Panc1 (cell line): ENCODE measurements at regions not wholly inside any gene's neighbourhood (a gene's known extent, or its start where the extent isn't known, plus 50 kb on each side); places are given as distances from the start of the nearest gene placed in this dataset.

Experiments used
- ATAC-seq: fragments of 200-7000 bp; cut with Tn5 transposase; 2 replicates; pipeline ENCODE4 v1.9.1; 2020; ENCODE audit warnings: mild to moderate bottlenecking, moderate library complexity
- BruUV-seq: library from RNA; stranded (reverse); fragments of 400-500 nt; replicated peaks from 2 replicates; lab custom pipeline; 2021; lab: Mats Ljungman, UMichigan
- CTCF ChIA-PET: fragments of 300-600 bp; sonication (Branson Sonifier 250); formaldehyde crosslinking; loops from one replicate; lab custom pipeline; 2022; ENCODE audit warnings: antibody characterized with exemption; lab: Charles Lee
- POLR2A ChIA-PET: fragments of 300-600 bp; sonication (Branson Sonifier 250); formaldehyde crosslinking; loops from one replicate; lab custom pipeline; 2022; ENCODE audit warnings: antibody characterized with exemption; lab: Charles Lee
- DNase-seq: peaks from one replicate; pipeline ENCODE4 v3.0.0-alpha.2; 2010; ENCODE audit warnings: low read depth, low spot score
- H3K27ac ChIP-seq: 2 replicates; pipeline ENCODE4 v1.5.1; 2011; ENCODE audit warnings: mild to moderate bottlenecking, low read length, inconsistent platforms
- H3K27me3 ChIP-seq: fragments of 200-500 bp; sonication (Bioruptor generic); 2 replicates; pipeline ENCODE4 v1.6.0; 2014; ENCODE audit warnings: low read length, inconsistent platforms; ENCODE audit not compliant: control insufficient read depth, insufficient read depth
- H3K36me3 ChIP-seq: fragments of 200-500 bp; sonication (Bioruptor generic); 2 replicates; pipeline ENCODE4 v1.5.1; 2014; ENCODE audit warnings: inconsistent platforms, mild to moderate bottlenecking, low read length, moderate library complexity; ENCODE audit not compliant: control insufficient read depth, insufficient read depth
- H3K4me1 ChIP-seq: 2 replicates; pipeline ENCODE4 v1.5.1; 2011; ENCODE audit warnings: inconsistent platforms, mild to moderate bottlenecking, low read length, moderate library complexity; ENCODE audit not compliant: control insufficient read depth, insufficient read depth
- H3K4me3 ChIP-seq, 2 experiments: 2 replicates each; pipeline ENCODE4 v1.5.1; 2011 to 2012; ENCODE audit warnings: low read depth in 2 of 2, low read length in 2 of 2, mild to moderate bottlenecking in 2 of 2, inconsistent platforms in 1 of 2, moderate library complexity in 1 of 2
- H3K9me3 ChIP-seq: fragments of 200-500 bp; sonication (Bioruptor generic); 2 replicates; pipeline ENCODE4 v1.5.1; 2014; ENCODE audit warnings: low read depth, mild to moderate bottlenecking, inconsistent platforms, low read length, moderate library complexity; ENCODE audit not compliant: control insufficient read depth, insufficient read depth
- POLR2AphosphoS5 ChIP-seq: IDR thresholded peaks from 2 replicates; pipeline ENCODE4 v1.6.1; 2012; ENCODE audit warnings: mild to moderate bottlenecking, low read depth, low read length, moderate library complexity
- SIN3A ChIP-seq: IDR thresholded peaks from 2 replicates; pipeline ENCODE4 v1.6.1; 2012; ENCODE audit warnings: low read depth, mild to moderate bottlenecking, low read length, moderate library complexity, borderline replicate concordance; ENCODE audit not compliant: insufficient read depth
- TCF7L2 ChIP-seq: IDR thresholded peaks from 2 replicates; pipeline ENCODE4 v1.6.1; 2011; ENCODE audit warnings: mild to moderate bottlenecking, low read depth, low read length, inconsistent platforms
- in situ Hi-C: cut with HindIII; loops from 2 replicates; pipeline ENCODE4 v1.10.0; 2016; ENCODE audit warnings: low sequenced_read_pairs, low pct_unique_long_range_greater_than_20kb
- intact Hi-C: fragments of 100-400 bp; cut with micrococcal nuclease; formaldehyde crosslinking; loops from one replicate; pipeline ENCODE4 v1.10.0; 2022; ENCODE audit not compliant: unreplicated experiment
- TF ChIP-seq, protein P1 (sequence below), 2 experiments: IDR thresholded peaks; 2 replicates each; pipeline ENCODE4 v1.6.1; 2011 to 2012; ENCODE audit warnings: low read depth in 2 of 2, control low read depth in 1 of 2, low read length in 1 of 2, mild to moderate bottlenecking in 1 of 2, moderate library complexity in 1 of 2; ENCODE audit not compliant: insufficient read depth in 1 of 2
- TF ChIP-seq, protein P2 (sequence below): fragments of 450-650 bp; IDR thresholded peaks from 2 replicates; pipeline ENCODE4 v1.5.1; 2017; ENCODE audit warnings: mild to moderate bottlenecking

DNA sequence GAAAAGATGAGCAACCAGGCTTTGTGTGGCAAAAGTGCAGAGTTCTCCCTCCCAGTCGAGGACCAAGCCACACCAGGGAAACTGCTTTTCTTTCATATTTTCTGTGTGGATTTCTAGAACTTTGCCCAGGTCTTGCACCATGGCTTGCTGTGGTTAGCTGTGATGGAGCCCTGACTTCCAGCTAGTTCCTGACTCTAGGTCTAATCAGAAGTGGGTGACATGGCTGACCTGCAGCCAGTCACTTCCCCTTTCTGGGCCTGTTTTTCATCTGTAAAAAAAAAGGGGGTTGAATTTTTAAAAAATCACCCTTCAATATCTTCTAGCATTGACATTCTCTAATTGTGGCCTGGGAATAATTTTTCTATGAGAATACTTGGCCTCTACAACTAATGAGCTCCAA, 491.2 kb upstream of the USP24 start:
- ChIA-PET CTCF (no interaction called here), POLR2A (no interaction called here)
- Histone ChIP-seq H3K4me1 (no peaks in the 10 kb centered on the region), H3K9me3 (no peaks in the 10 kb centered on the region), H3K36me3 (no peaks in the 10 kb centered on the region), H3K4me3 (no peak overlapping the region), H3K27ac (no peak overlapping the region), H3K27me3 (no peaks in the 10 kb centered on the region)
- intact Hi-C loops, result no loop called here
- TF ChIP-seq, protein P1, sequence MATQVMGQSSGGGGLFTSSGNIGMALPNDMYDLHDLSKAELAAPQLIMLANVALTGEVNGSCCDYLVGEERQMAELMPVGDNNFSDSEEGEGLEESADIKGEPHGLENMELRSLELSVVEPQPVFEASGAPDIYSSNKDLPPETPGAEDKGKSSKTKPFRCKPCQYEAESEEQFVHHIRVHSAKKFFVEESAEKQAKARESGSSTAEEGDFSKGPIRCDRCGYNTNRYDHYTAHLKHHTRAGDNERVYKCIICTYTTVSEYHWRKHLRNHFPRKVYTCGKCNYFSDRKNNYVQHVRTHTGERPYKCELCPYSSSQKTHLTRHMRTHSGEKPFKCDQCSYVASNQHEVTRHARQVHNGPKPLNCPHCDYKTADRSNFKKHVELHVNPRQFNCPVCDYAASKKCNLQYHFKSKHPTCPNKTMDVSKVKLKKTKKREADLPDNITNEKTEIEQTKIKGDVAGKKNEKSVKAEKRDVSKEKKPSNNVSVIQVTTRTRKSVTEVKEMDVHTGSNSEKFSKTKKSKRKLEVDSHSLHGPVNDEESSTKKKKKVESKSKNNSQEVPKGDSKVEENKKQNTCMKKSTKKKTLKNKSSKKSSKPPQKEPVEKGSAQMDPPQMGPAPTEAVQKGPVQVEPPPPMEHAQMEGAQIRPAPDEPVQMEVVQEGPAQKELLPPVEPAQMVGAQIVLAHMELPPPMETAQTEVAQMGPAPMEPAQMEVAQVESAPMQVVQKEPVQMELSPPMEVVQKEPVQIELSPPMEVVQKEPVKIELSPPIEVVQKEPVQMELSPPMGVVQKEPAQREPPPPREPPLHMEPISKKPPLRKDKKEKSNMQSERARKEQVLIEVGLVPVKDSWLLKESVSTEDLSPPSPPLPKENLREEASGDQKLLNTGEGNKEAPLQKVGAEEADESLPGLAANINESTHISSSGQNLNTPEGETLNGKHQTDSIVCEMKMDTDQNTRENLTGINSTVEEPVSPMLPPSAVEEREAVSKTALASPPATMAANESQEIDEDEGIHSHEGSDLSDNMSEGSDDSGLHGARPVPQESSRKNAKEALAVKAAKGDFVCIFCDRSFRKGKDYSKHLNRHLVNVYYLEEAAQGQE (IDR thresholded peaks at IDR 0.05; ENCODE audit: insufficient read depth in 1 of 2, low read depth in 2 of 2, low read length in 1 of 2), result no peak
- TF ChIP-seq TCF7L2, result no peak
- TF ChIP-seq, protein P2, sequence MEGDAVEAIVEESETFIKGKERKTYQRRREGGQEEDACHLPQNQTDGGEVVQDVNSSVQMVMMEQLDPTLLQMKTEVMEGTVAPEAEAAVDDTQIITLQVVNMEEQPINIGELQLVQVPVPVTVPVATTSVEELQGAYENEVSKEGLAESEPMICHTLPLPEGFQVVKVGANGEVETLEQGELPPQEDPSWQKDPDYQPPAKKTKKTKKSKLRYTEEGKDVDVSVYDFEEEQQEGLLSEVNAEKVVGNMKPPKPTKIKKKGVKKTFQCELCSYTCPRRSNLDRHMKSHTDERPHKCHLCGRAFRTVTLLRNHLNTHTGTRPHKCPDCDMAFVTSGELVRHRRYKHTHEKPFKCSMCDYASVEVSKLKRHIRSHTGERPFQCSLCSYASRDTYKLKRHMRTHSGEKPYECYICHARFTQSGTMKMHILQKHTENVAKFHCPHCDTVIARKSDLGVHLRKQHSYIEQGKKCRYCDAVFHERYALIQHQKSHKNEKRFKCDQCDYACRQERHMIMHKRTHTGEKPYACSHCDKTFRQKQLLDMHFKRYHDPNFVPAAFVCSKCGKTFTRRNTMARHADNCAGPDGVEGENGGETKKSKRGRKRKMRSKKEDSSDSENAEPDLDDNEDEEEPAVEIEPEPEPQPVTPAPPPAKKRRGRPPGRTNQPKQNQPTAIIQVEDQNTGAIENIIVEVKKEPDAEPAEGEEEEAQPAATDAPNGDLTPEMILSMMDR, result no peak
- no peak for TF ChIP-seq SIN3A
- TF ChIP-seq POLR2AphosphoS5, result no peak
- BruUV-seq, result no TSS peak
- no peak for DNase-seq
- in situ Hi-C loops, result no loop called here
- ATAC-seq, result no peak

DNA sequence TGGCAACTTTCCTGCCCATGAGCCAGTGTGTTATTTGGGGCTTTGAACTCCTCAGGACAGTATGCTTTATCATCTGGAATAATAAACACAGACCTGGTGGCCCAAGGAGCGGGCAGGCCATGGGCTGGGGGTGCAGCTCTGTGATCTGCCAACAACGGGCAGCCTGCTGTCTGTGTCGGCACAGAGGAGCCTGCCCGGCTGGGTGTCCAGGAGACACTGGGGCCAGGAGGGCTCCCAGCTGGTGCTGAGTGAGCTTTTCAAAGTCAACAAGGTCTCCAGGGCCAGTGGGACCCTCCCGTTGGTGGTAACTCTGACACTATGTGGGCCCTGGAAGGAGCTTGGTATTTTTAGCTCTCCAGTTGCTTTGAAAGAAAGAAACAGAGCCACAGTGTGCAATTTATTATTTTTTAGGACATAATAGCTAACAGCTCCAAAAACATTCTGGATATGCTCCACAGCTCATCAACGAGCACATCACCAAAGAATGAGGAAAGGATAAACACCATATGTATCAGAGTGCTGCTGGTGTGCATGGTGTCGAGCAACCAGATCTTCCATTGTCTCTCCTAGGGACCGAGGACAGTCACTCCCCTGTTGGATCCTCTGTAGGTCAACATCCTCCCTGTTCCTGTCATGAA, 488.7 kb upstream of the USP24 start:
- no peak overlapping the region for H3K4me3 ChIP-seq

More for the DNA sequence above, 488.7 kb upstream of the USP24 start:
- ATAC-seq (no peak), DNase-seq (no peak)
- no peaks in the 10 kb centered on the region for H3K27me3 ChIP-seq
- no peak for TF ChIP-seq TCF7L2
- TF ChIP-seq SIN3A, result no peak
- TF ChIP-seq, protein P2, result no peak
- ChIA-PET CTCF (no interaction called here), POLR2A (no interaction called here)
- H3K9me3 ChIP-seq, result no peaks in the 10 kb centered on the region
- intact Hi-C loops (no loop called here), in situ Hi-C loops (no loop called here)
- no TSS peak for BruUV-seq
- H3K4me1 ChIP-seq, result no peaks in the 10 kb centered on the region
- no peak overlapping the region for H3K27ac ChIP-seq
- H3K36me3 ChIP-seq, result no peaks in the 10 kb centered on the region
